Nephron (organoid): ENCODE measurements at regions not wholly inside any gene's neighbourhood (a gene's known extent, or its start where the extent isn't known, plus 50 kb on each side); places are given as distances from the start of the nearest gene placed in this dataset.

Experiments
- H3K27ac Mint-ChIP-seq, 3 experiments: 2 replicates each; pipeline ENCODE4 v1.8.0; 2020; ENCODE audit warnings: mixed read lengths in 3 of 3, mild to moderate bottlenecking in 2 of 3, moderate library complexity in 1 of 3
- H3K27me3 Mint-ChIP-seq: 2 replicates; pipeline ENCODE4 v1.8.0; 2021; ENCODE audit warnings: low read depth, mild to moderate bottlenecking, moderate library complexity, mixed read lengths
- H3K36me3 Mint-ChIP-seq: 2 replicates; pipeline ENCODE4 v1.8.0; 2020; ENCODE audit warnings: low read depth, mixed read lengths
- H3K4me1 Mint-ChIP-seq: 2 replicates; pipeline ENCODE4 v1.8.0; 2020; ENCODE audit warnings: mixed read lengths
- H3K4me3 Mint-ChIP-seq, 3 experiments: 2 replicates each; pipeline ENCODE4 v1.8.0; 2020; ENCODE audit warnings: mild to moderate bottlenecking in 3 of 3, mixed read lengths in 3 of 3, moderate library complexity in 2 of 3
- H3K9me3 Mint-ChIP-seq: 2 replicates; pipeline ENCODE4 v1.8.0; 2020; ENCODE audit warnings: mixed read lengths
- TF ChIP-seq, protein P1 (sequence below), 3 experiments: fragments of 200-600 bp; sonication (generic); IDR thresholded peaks; one replicate each; pipeline ENCODE4 v1.5.0; 2021; ENCODE audit warnings: antibody characterized with exemption in 3 of 3; ENCODE audit not compliant: unreplicated experiment in 3 of 3

DNA sequence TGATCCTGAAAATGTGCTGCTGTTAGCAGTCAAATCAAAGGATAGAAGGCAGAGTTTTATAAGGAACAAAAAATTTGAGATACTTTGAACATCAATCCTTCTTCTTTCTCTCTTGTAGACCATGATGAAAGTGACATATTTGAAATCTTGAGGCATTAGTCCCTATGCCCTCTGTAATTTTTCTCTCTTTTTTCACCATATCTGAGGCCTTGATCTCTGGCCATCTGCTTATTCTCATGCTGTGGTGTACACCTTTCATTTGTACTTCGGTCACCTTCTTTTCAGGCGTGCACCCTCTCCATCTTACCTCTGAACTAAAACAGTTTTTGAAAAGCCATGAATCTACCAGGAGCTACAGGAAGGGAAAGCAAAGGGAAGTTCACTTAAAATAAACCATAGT lies 420.9 kb downstream of the C12orf50 start:
- no peaks in the 10 kb centered on the region for H3K4me1 Mint-ChIP-seq
- H3K27ac Mint-ChIP-seq = no peak overlapping the region
- no peaks in the 10 kb centered on the region for H3K36me3 Mint-ChIP-seq
- H3K27me3 Mint-ChIP-seq = no peaks in the 10 kb centered on the region
- H3K4me3 Mint-ChIP-seq = no peak overlapping the region
- peaks cover 8% of the 10 kb centered on the region for H3K9me3 Mint-ChIP-seq
- TF ChIP-seq, protein P1, sequence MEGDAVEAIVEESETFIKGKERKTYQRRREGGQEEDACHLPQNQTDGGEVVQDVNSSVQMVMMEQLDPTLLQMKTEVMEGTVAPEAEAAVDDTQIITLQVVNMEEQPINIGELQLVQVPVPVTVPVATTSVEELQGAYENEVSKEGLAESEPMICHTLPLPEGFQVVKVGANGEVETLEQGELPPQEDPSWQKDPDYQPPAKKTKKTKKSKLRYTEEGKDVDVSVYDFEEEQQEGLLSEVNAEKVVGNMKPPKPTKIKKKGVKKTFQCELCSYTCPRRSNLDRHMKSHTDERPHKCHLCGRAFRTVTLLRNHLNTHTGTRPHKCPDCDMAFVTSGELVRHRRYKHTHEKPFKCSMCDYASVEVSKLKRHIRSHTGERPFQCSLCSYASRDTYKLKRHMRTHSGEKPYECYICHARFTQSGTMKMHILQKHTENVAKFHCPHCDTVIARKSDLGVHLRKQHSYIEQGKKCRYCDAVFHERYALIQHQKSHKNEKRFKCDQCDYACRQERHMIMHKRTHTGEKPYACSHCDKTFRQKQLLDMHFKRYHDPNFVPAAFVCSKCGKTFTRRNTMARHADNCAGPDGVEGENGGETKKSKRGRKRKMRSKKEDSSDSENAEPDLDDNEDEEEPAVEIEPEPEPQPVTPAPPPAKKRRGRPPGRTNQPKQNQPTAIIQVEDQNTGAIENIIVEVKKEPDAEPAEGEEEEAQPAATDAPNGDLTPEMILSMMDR (IDR thresholded peaks at IDR 0.05; ENCODE audit: unreplicated experiment in 3 of 3) = no peak

GRCh38 chr12:87603727-87604126 lies 425.5 kb downstream of the C12orf50 start:
- H3K4me1 Mint-ChIP-seq = no peaks in the 10 kb centered on the region
- peaks cover 8% of the 10 kb centered on the region for H3K9me3 Mint-ChIP-seq
- TF ChIP-seq, protein P1 (IDR thresholded peaks at IDR 0.05; ENCODE audit: unreplicated experiment in 3 of 3) = no peak
- no peak overlapping the region for H3K4me3 Mint-ChIP-seq
- no peak overlapping the region for H3K27ac Mint-ChIP-seq
- H3K27me3 Mint-ChIP-seq = no peaks in the 10 kb centered on the region
- H3K36me3 Mint-ChIP-seq = no peaks in the 10 kb centered on the region

DNA sequence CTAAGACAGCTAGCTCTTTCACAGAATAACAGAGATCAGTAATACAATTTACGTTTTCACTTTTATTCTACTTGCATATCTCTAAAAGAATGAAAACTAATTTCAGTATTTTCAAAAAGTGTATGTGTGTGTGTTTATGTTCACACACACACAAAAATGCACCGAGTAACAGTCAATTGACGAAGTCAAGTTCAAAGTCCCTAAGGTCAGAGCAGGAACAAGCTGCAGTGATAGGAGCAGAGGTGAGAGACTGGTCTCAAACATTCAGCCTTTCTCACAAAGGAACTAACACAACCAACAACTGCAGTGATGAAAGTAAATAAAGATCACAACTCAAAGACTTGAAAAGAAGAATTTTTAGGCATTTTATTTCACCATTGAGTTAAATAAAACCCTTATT lies 429.7 kb downstream of the C12orf50 start:
- H3K9me3 Mint-ChIP-seq = peaks cover 5% of the 10 kb centered on the region
- no peak overlapping the region for H3K27ac Mint-ChIP-seq
- H3K36me3 Mint-ChIP-seq = no peaks in the 10 kb centered on the region
- H3K27me3 Mint-ChIP-seq = no peaks in the 10 kb centered on the region
- TF ChIP-seq, protein P1 (IDR thresholded peaks at IDR 0.05; ENCODE audit: unreplicated experiment in 3 of 3) = no peak
- H3K4me3 Mint-ChIP-seq = no peak overlapping the region
- H3K4me1 Mint-ChIP-seq = no peaks in the 10 kb centered on the region

DNA sequence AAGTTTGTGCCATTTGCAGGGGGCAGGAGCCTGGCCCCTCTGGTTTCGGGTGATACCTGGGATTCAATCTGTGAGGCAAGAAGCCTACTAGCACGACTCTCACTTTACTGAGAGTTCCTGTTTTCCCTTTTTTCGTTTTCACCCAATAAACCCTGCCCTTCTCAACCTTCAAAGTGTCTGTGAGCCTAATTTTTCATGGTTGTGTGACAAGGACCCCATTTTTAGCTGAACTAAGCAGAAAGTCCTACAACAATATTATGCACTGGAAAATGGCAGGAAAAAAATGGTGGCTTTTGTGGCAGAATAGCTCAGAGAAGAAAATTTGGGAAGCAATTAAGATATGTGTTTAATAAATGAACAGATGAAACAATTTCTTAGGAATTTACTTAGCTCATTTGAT lies 432.1 kb downstream of the C12orf50 start:
- Mint-ChIP-seq H3K4me3 (no peak overlapping the region), H3K4me1 (no peaks in the 10 kb centered on the region), H3K9me3 (peaks cover 4% of the 10 kb centered on the region), H3K27ac (no peak overlapping the region), H3K27me3 (no peaks in the 10 kb centered on the region), H3K36me3 (no peaks in the 10 kb centered on the region)
- TF ChIP-seq, protein P1 (IDR thresholded peaks at IDR 0.05; ENCODE audit: unreplicated experiment in 3 of 3) = no peak

- Mint-ChIP-seq H3K4me1 (no peaks in the 10 kb centered on the region), H3K27ac (no peak overlapping the region), H3K36me3 (no peaks in the 10 kb centered on the region), H3K9me3 (peaks cover 4% of the 10 kb centered on the region), H3K27me3 (no peaks in the 10 kb centered on the region), H3K4me3 (no peak overlapping the region)
- TF ChIP-seq, protein P1 (IDR thresholded peaks at IDR 0.05; ENCODE audit: unreplicated experiment in 3 of 3) = no peak
Measured at GRCh38 chr12:87596636-87597035, 432.6 kb downstream of the C12orf50 start.

- H3K27ac Mint-ChIP-seq = no peak overlapping the region
- H3K9me3 Mint-ChIP-seq = peaks cover 4% of the 10 kb centered on the region
- H3K36me3 Mint-ChIP-seq = no peaks in the 10 kb centered on the region
- H3K4me3 Mint-ChIP-seq = no peak overlapping the region
- no peaks in the 10 kb centered on the region for H3K27me3 Mint-ChIP-seq
- TF ChIP-seq, protein P1 (IDR thresholded peaks at IDR 0.05; ENCODE audit: unreplicated experiment in 3 of 3) = no peak
- no peaks in the 10 kb centered on the region for H3K4me1 Mint-ChIP-seq
Measured at GRCh38 chr12:87596134-87596533, 433.1 kb downstream of the C12orf50 start.
